ENCODE measurements at regions not wholly inside any gene's neighbourhood (a gene's known extent, or its start where the extent isn't known, plus 50 kb on each side); places are given as distances from the start of the nearest gene placed in this dataset.
"Not testable (repeated sequence)": the region's sequence is repeated elsewhere in the genome, so short reads cannot be mapped to it uniquely, and the experiment has no call there.

DNA sequence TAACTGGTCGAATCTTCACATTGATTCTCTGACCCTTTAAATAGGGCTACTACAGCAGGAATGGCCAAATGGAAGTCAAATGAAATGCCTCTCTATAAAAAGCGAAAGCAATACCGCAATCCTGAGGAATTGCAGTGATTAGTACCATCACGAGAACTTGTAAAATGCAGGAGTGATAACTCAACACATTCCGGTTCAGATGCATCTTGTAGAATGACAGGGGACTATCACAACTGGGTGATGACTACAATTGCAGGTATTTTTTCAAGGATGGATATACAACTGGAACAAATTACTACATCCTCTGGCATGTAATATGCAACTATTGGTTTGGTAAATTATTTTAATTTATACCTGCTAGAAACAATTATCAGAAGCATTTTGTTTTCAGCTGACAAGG is 140.4 kb downstream of the PCDH20 start:
- no peaks in the 10 kb centered on the region for H3K9me3 ChIP-seq
- H3K4me3 ChIP-seq: no peak overlapping the region
- DNase-seq: no peak
- H3K4me1 ChIP-seq: no peaks in the 10 kb centered on the region
- intact Hi-C loops (cut with DNase I): no loop called here
- no peaks in the 10 kb centered on the region for H3K36me3 ChIP-seq
- no peaks in the 10 kb centered on the region for H3K27me3 ChIP-seq (ENCODE audit: low read depth)
- H3K27ac ChIP-seq: no peak overlapping the region
- no peak for ATAC-seq
- no peak for TF ChIP-seq CTCF (IDR thresholded peaks at IDR 0.05)

GRCh38 chr13:61266896-61267295 is 148.8 kb downstream of the PCDH20 start:
- H3K36me3 ChIP-seq; H3K27me3 ChIP-seq (ENCODE audit: low read depth); H3K4me3 ChIP-seq; intact Hi-C loops (cut with DNase I); H3K9me3 ChIP-seq; H3K4me1 ChIP-seq; DNase-seq; ATAC-seq; H3K27ac ChIP-seq: not testable (repeated sequence)

GRCh38 chr13:61261746-61262472 is 153.7 kb downstream of the PCDH20 start:
- intact Hi-C loops (cut with DNase I): no loop called here
- ATAC-seq (no peak), DNase-seq (no peak)

GRCh38 chr13:61258185-61258584 is 157.5 kb downstream of the PCDH20 start:
- Histone ChIP-seq H3K4me1 (no peaks in the 10 kb centered on the region), H3K36me3 (no peaks in the 10 kb centered on the region), H3K27ac (no peak overlapping the region), H3K27me3 (ENCODE audit: low read depth) (no peaks in the 10 kb centered on the region), H3K4me3 (no peak overlapping the region), H3K9me3 (no peaks in the 10 kb centered on the region)
- no peak for TF ChIP-seq CTCF (IDR thresholded peaks at IDR 0.05)
- no peak for ATAC-seq
- no peak for DNase-seq
- intact Hi-C loops (cut with DNase I): no loop called here

More at GRCh38 chr13:61261746-61262472, 153.7 kb downstream of the PCDH20 start:
- Histone ChIP-seq H3K27me3 (ENCODE audit: low read depth) (no peaks in the 10 kb centered on the region), H3K4me3 (no peak overlapping the region), H3K9me3 (no peaks in the 10 kb centered on the region), H3K36me3 (no peaks in the 10 kb centered on the region), H3K27ac (no peak overlapping the region), H3K4me1 (no peaks in the 10 kb centered on the region)
- no peak for TF ChIP-seq CTCF (IDR thresholded peaks at IDR 0.05)

DNA sequence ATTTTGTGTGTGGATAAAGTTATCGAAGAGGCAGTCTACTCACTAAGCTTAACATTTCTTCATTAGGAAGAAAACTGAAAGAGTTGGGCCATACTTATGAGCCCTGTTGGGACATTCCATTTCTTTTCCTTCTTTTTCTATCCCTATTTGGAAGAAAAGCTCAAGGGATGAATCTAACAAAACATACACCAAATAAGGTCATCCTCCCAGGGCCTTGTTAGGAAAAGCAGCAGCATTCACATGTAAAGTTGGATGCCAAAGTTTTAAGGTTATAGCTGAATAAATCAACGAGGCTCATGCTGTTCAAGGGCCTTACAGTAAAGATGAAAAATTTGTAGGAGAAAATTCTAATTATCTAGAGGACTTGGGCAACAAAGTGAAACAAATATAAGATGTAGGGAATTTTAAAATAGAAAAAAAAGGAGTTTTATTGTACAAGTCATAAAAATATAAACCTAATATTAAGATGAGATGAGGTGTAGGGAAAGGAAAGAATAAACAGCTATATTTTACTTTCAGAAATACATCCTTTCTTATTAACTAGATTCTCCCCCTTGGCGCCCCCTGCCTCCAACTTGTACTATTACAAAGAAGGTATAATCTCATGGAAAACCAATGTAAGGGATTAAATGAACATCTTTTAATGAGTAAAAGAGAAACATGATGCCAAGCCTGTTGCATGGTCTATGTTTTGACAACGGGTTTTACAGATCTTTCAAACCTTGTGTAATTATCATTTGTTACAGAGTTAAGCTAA is 160.4 kb downstream of the PCDH20 start:
- H3K27me3 ChIP-seq (ENCODE audit: low read depth): no peaks in the 10 kb centered on the region
- no peaks in the 10 kb centered on the region for H3K36me3 ChIP-seq
- H3K27ac ChIP-seq: no peak overlapping the region
- H3K4me3 ChIP-seq: no peak overlapping the region
- DNase-seq (no peak), ATAC-seq (no peak)
- TF ChIP-seq CTCF (IDR thresholded peaks at IDR 0.05): no peak
- H3K9me3 ChIP-seq: no peaks in the 10 kb centered on the region
- no peaks in the 10 kb centered on the region for H3K4me1 ChIP-seq
- intact Hi-C loops (cut with DNase I): no loop called here
